ENCODE measurements at regions not wholly inside any gene's neighbourhood (a gene's known extent, or its start where the extent isn't known, plus 50 kb on each side); places are given as distances from the start of the nearest gene placed in this dataset.

DNA sequence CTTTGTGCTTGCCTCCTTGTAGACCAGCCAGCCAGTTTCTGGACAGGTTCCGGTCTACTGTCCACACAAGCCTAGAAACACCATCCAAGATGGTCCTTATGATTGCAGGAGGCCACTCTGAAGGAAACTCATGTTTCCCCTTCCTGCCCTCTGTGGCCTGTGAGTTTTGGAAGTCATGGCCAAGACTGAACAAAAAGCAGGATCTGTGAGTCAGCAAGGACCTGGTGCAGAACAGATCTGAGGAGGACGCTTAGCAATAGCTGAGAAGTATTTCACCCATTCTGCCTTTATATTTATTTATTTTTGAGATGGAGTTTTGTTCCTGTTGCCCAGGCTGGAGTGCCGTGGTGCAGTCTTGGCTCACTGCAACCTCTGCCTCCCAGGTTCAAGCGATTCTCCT, 134.6 kb upstream of the EEF1E1 start:
- no peak for TF ChIP-seq POLR2A (IDR thresholded peaks at IDR 0.05; ENCODE audit: low read depth, low read length)
- TF ChIP-seq POLR2AphosphoS5 (IDR thresholded peaks at IDR 0.05; ENCODE audit: low read depth, low read length) = no peak
